Hematopoietic multipotent progenitor cell treated with erythropoietin and hydrocortisone succinate and interleukin-3 and kit ligand, for 8 days (in vitro differentiated cells): ENCODE measurements at regions not wholly inside any gene's neighbourhood (a gene's known extent, or its start where the extent isn't known, plus 50 kb on each side); places are given as distances from the start of the nearest gene placed in this dataset.

Source experiments
- DNase-seq: peaks from one replicate; pipeline ENCODE4 v3.0.0-alpha.2; 2015

DNA sequence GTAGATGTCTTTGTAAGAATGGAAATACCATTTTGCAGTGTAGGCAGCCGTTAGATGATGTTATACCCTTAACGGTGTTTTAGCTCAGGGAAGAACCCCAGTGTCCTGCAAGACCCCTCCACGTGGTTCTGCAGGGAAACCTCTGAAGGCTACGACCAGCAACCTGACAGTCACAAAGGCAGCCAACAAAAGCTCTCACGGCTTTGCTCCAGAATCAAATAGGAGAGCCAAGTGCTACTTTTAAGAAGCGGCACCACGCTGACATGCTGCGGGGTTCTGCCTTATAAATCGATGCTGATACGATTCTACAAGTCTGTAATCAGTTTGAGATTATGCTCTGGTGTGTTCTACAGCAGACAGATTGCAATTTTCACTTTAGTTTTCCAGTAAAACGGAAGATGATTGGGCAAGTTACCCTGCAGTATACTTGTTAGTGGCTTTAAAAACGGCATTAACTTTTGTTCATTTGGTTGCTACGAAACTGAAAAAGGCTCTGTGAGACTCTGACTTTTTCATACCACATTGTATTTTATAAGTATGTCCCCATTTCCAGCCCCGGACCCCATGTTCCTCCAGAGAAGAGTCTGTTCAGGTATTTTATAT lies 312.9 kb downstream of the SAMD5 start:
- DNase-seq: no peak

DNA sequence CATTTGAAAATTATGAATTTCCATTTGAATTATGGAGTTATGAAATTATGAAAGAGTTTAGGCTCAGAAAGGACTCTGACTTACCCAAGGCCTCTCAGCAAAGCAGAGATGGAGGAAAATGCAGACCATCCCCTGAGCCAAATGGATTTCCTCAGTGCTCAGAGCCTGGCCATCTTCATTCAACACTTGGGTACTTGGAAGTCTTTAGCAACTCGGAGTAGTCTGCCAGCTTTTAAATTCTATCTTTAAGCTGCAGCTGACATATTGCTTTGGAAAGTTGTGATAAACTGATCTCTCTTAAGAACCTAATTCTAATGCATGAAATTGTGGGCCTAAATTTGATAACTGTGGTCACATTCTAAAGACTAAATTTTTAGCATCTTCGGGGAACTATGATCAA lies 315.4 kb downstream of the SAMD5 start:
- no peak for DNase-seq

DNA sequence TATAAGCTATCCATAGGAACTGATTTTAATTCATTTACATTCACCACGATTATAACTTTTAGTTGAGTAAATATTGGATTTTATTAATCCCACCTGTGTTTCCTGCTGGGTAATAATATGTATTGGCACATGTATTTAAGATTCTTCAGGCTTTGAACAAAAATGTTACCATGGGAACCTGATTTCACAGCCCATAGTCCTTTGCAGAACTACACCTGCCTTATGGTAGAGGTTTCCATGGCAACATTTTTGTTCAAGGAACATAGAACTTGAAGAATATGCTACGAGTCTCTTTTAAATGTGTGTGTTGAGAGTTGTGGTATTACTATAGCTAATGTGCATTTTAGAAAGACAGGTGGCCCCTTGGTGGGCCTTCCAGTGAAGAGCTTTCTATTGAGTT lies 317.4 kb downstream of the SAMD5 start:
- DNase-seq: no peak

DNA sequence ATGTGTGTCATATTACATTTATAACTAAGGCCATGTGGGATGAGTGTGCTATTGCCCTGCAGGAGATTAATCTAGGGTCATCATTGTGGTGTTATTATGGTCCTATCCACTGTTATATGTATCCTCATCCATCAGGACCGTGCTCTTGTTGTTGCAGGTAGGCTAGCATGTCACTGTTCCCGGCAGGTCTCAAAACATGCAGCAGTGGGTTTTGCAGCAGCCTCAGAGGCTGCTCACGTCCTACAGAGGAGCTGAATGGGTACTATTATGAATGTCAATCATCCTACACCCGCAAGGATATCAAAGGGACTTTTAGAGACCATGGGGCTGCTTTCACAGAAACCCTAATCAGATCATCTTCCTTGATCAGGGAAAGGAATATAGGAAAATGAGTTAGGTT lies 318.2 kb downstream of the SAMD5 start:
- DNase-seq: no peak

DNA sequence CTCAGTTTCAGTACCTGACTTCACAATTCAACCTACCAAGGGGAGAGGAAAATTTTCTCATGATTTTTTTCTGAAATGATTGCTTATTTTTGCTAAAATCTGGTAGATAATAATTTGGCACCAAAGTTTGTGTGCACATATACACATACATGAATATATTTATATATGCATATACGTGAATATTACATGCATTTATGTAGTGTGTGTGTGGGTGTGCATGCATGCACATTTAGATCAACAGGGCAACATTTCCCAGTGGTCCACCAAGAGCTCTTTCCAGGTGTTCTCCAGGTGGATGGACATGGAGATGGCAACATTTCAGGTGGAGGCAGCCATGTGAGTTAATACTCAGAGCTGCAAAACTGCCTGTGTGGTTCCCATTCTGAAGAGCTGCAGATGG lies 320.9 kb downstream of the SAMD5 start:
- DNase-seq: no peak

DNA sequence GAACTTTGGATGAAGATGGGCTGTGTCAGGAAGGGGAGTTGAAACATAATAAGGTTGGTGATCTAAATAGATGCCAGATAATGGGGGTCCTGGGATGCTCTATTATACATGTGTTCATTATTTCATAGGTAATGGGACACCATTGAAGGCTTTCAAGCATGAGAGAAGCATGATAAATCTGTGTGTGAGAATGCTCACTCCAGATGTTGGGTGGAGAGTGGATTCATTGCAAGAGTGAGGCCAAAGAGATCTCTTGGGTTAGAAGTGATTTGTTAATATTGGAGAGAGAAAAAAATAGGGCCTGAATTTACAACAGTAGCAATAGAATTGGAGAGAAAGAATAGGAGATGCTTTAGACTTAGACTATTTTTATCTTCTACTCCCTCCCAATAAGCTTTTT lies 321.3 kb downstream of the SAMD5 start:
- no peak for DNase-seq

DNA sequence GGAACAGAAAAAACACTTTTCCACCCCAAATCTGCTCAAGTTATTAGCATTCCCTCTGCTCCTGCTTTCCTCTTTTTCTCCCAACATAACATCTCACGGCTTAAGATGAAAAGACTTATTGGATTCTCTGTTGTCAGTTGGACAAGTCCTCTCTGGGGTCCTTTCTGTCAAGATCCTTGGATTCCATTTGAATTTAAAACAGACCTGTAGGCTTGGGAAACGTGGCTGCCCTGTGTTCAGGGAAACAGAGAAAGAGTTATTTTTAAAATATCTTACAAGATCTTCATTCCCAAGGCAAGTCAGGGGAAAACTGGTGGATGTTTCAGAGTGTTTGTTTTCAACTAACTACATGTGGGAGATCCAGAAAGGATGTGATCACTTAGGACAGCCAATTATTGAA lies 322.9 kb downstream of the SAMD5 start:
- DNase-seq: no peak

DNA sequence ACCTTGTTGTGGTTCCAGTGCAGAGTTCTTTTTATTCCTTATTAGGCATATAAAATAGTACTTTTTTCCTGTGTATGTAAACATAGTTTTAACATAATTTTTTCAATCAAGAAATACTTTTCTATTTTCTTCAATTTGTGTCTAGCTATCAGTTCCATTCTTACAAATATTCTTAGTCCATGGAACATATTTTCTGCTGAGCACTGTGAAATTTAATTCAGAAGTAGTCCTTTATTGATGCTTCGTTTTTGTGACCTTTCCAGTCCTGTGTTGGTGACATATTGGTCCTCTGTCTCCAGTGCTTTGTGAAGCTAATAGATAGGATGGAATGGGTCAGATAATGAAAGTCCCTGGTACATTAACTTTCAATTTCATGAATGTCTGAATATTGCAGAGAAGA lies 325.1 kb downstream of the SAMD5 start:
- no peak for DNase-seq

DNA sequence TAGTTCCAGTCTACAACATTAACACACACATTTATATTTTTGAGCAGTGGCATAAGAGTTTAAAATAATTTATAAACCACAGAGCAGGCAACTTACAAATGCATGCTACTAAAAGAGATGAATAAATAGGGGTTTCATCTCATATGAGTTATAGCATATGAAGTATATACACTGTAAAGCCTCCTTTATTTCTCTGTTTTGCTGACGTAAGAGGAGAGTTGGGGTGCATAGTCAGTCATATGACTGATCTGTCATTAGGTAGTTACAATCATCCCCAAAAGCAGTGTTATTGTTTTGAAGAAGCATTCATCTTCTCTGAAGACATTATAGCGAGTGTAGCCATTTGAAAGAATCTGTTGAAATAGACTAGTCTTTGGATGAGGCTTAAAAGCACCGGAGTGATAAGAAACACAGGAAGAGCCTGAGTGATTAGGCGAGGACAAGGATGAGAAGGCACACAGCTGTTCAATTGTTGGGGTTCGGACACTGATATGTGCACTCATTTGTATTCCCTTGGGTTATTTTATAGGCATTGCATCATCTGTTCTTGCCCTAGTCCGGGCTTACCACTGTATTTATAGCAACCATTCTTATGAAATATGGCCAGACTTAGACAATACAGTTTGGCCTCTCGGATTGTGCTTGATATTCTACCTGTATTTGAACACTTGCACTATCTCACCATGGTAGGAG lies 325.7 kb downstream of the SAMD5 start:
- DNase-seq: no peak

DNA sequence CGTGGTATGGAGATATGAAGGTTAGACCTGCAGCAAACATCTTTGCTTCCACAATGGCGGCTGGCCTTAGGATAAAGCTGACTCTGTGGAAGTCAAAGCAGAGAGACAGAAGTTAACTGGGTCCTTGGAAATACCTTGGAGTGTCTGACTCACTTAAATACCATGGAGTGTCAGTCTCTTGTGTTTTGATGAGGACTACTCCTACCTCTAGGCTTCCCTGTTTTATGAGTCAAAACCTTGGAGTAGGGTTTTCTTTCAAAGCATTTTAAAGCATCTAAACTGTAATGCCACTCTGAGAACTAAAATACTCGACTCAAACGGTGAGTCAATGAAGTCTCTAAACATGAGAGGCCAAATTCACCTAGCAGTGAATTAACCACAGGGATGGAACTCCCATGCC lies 329.1 kb downstream of the SAMD5 start:
- no peak for DNase-seq

DNA sequence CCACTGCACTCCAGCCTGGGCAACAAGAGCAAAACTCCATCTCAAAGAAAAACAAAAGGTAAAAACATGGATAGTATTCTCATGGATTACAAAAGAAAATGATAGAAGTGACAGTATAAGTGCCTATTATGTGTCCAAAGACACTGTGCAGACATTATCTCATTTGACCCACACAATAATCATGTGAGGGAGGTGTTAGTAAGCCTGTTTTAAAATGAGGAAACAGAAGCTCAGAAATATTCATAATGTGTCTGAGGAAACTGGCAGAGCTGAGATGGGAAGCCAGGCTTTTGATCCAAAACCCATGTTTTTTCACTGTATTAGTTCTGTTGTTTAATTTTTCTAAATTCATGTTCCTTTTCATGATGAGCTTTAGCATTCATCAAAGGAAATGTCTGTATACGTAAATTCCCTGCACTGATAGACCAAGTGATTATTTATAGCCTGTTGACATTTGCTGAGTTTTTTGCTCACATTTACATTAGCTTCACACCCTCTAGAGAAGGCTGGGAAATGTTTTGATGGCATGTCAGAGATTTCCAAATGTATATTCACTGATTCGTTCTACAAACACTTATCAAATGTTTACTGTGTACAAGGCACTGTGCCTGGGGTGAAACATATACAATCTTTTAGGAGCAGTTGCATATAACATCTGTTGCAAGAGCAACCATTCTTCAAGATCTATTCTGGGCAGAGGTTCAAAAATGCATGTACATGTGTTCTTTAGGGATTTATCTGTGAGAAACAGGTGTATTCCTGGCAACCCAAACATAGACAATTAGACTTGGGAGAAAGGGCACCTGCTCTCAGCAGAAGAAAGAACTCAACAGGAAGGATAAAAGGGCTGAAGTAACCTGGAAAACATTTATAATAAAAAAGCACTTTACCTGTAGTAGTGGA lies 331.5 kb downstream of the SAMD5 start:
- DNase-seq: no peak

DNA sequence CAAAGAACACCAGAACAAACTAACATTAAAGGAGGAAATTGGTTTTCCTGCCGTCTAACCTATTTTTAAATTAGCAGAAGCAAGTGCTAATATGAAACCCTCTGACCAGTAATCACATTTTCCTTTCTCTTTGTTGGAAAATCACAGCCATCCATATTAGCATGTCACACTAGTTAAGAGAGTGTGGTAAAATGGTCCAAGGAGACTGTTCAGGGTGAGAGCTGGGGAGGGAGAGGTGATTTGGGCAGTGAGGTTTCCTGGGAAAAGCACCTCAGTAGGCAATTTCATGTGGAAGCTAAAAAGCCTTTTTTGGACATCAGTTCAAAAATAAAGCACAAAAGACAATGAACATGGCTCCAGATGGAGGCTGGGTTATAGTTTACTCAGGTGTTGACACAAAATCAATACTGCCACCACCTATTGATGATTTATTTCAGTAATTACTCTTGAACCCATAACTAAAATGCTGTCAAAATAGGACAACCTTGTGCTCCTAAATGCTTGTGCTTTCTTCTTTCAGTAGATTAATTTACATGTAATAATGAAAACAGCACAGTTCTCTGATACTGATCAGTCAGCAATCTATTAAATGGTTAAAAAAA lies 333.2 kb downstream of the SAMD5 start:
- no peak for DNase-seq

DNA sequence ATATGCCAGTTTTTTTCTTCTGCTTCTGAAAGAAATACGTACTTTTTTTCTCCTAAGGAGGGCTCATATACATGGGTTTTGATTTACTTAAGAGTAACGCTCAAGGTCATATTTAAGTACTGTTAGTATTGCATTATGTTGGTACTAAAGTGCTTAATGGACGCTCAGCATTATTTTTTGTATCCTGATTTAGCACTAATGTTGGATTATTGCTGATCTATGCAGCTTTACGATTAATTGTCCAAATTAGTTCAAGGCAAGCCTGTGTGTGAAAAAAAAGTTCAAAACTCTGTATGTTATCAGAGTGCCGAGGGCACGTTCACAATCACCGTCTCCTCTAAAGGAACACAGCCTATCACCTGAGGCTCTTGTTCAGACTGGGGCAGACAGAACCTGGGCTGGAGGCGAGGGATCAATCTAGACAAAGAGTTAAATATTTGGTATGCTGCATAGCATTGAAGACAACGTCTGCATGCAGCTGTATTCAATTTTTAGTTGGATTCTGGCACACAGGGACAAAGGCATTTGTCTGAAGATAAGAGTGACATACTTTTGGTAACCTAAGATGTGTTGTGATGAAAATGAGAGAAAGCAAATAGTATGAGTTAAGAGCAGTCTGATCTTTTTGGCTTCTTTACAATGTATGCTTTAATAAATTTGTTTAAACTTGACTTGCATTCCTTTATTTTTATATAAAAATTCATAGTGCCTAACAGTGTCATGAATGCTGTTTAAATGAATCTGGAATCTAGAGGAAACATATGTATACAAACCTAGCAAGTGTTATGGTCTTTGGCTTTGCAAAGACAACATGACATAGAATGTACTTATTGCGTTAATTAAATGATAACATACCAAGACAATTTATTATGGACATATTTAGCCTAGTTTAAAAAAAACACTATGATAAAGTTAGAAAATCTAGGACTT lies 341.2 kb downstream of the SAMD5 start:
- no peak for DNase-seq

DNA sequence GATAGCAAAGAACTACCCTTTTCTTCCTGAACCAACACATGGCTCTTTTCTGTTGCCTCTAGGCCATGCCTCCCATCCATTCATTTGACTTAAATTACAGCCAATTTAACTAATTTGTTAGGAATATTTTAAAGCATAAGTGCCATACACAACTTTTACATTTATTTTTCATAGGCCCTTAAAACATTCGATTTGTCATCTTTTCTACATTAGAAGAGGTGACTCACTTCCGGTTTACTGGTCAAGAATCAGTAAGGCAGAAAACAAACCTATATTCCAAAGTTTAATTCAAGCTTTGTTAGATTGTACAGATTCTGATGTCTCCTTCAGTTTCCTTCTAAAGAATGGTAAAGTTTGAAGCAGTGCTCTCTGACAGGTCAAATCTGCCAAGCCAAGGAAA lies 344.3 kb downstream of the SAMD5 start:
- no peak for DNase-seq

DNA sequence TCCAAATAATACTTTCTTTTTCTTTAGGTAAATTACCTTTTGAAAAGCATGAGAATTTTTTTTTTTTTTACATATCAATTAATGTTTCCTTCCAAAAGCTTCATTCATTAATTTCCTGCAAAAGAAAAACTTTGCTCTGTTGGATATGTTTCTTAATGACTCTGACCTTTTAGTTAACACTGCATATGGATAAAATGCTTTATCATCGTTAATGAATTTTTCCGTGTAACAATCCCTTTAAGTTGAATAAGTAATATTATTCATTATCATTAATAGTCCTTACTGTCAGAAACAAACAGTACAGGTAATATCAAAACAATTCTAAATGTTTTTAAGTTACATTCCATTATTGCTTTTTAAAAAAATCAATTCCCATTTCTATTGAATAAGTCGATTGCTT lies 345.1 kb downstream of the SAMD5 start:
- DNase-seq: no peak

DNA sequence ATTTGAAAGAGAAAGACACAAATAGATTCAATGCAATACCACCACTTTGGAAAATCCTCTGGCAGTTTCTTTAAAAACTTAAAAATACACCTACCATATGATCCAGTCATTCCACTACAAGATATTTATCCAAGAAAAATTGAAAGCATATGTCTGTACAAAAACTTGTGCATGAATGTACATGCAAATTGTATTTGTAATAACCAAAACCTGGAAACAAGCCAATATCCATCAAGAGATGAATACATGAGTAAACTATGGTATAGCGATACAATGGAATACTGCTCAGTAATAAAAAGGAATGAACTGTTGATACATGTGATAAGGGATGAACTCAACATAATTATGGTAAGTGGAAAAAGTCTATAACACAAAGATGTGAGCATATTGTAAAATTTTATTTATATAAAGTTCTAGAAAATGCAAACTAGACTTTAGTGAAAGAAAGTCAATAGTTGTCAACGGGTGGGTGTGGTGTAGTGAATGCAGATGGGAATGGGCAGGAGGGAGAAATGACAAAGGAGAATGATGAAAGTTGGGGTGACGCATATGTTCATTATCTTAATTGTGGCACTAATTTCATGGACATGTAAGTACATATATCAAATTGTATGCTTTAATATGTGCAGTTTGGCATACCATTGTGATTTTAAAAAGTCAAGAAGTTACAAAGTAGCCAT lies 347.5 kb downstream of the SAMD5 start:
- no peak for DNase-seq

DNA sequence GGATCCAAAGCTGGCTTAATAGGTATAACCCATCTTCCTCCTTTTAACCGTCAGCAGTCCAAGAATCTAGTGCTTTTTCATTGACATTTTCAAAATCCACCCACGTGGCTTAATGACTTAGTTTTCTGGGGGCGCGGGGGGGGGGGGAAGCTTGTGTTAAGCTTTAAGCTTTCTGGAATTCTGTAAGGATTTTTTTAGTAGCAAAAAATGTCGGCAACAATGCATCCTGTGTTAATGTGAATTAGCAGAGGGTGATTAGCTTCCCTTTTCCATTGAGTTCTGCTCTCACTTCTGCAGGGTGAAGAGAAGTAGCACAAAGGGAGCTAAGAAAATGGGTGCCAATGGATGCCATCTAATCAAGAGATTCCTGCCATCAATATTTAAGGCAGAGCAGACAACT lies 348.2 kb downstream of the SAMD5 start:
- DNase-seq: no peak

DNA sequence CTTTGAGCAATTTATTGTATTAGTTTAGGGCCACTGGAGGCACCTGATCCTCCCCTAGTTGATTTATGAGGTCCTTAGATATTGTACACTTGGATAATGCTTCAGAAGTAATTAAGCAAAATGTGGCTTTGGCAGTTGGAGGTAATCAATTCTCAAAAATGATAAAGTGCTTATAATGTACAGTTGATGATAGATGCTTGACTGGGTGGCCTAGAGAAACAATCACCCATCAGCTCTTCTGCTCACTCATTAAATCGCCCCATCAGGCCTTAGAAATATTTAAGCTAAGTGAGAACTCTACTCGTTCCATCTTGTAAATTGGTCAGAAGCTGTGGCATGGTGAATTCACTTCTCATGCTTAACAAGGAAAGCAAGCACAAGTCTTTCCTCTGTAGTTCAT lies 349.9 kb downstream of the SAMD5 start:
- no peak for DNase-seq

DNA sequence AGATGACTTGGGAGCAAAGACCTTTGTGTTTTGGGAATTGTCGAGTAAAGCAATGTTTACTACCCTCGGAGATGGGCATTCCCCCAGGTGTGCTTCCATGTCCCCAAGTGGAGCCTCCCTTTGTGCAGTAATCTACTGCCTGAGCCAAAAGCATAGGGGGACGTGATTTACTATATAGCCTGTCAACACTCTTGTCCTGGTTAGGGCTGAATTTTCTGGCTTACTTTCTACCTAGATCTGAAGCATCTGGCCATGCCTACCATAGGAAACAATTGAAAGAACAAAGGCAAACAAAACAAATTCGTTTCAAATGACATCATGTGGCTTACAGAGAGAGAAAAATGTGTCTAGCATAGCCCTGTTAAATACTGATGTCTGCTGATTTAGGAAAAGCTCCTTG lies 350.6 kb downstream of the SAMD5 start:
- no peak for DNase-seq

DNA sequence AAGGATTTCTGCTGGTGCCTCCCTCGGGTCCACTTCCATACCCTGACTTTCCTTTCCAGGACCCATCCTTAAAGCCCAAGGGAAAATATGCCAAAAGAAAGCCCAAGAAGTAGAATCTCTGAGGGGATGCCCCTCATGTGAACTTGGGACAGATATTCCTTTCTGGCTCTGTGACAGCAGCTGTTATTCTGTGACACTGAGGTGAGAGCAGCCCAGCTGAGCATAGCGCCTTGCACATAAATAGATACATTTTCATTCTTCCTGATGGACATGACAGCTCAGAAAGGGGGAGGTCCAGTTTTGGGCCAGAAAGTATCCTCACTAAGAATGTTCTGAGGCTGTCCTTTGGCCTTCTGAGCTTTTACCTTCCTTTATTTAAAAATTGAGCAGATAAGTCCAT lies 353.2 kb downstream of the SAMD5 start:
- DNase-seq: no peak

DNA sequence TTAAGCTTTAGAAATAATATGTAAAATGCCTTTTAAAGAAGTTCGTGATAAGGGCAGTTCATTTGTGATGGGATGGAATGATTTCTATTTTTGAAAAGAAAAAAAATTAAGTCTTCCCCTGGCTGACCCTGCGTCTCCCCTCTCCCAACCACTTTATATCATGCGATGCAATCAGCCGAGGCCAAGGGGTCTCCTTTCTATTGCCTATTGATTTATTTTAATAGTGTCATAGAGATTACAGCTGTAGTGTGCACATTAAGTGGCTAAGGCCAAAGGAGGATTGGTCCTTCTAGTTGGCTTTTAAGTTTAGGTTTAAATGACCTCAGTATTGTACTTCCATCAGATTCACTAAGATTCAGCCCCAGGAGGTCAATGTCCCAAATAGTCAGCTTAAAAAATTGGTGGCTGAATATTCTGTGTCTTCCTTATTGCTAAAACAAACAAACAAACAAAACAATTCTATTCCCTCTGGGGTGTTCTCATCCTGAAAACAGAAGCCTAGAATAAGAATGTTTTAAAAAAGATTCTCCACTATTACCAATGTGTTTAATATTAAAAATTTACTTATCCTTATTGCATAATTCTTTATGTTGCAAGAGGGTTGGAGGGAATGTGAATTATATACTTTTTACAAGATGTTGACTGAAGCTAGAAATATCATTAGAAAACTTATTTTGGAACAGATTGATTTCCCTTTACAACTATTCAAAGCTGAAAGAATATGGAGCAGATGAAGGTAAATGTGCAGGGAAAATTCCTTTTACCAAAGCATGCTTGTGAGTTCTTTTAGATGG lies 359.1 kb downstream of the SAMD5 start:
- no peak for DNase-seq
